Prostate gland (tissue), 2 donors: ENCODE measurements at regions not wholly inside any gene's neighbourhood (a gene's known extent, or its start where the extent isn't known, plus 50 kb on each side); places are given as distances from the start of the nearest gene placed in this dataset.

Source experiments
- DNase-seq: peaks from one replicate; pipeline ENCODE4 v3.0.0-alpha.2; 2019; ENCODE audit warnings: low spot score
- H3K27ac ChIP-seq, 2 donors: fragments of 200-600 bp; sonication (generic); 2 replicates each; pipeline ENCODE4 v1.5.1; 2017 to 2019
- H3K27me3 ChIP-seq: fragments of 200-600 bp; sonication (generic); replicated peaks from 2 replicates; pipeline ENCODE4 v1.5.1; 2019; ENCODE audit not compliant: insufficient read depth
- H3K36me3 ChIP-seq, 2 donors: fragments of 200-600 bp; sonication (generic); 1 replicate in 1 of 2; 2 replicates in 1 of 2; pipeline versions ENCODE4 v1.5.1 to v1.8.1; 2017 to 2019
- H3K4me1 ChIP-seq: fragments of 200-600 bp; sonication (generic); replicated peaks from 2 replicates; pipeline ENCODE4 v1.5.1; 2019
- H3K4me3 ChIP-seq, 2 donors: fragments of 200-600 bp; sonication (generic); 2 replicates each; pipeline ENCODE4 v1.5.1; 2017 to 2019
- H3K9me3 ChIP-seq: fragments of 200-600 bp; sonication (generic); 2 replicates; pipeline ENCODE4 v1.5.1; 2017
- POLR2A ChIP-seq: fragments of 450-650 bp; IDR thresholded peaks from one replicate; pipeline ENCODE4 v1.6.1; 2016; ENCODE audit warnings: antibody characterized with exemption, mild to moderate bottlenecking
- POLR2AphosphoS5 ChIP-seq: sonication (generic); formaldehyde crosslinking; IDR thresholded peaks from one replicate; pipeline ENCODE4 v1.6.1; 2017; ENCODE audit warnings: antibody characterized with exemption
- WGBS: methylation state at CpG from one replicate; pipeline ENCODE4 v1.1.5; 2018; 5-methylcytosine and 5-hydroxymethylcytosine counted together
- intact Hi-C: fragments of 100-400 bp; cut with DNase I; formaldehyde crosslinking; loops from one replicate; pipeline ENCODE4 v1.14.2; 2022
- TF ChIP-seq, protein P1 (sequence below), 4 experiments: fragments of 200-600 bp in 2 of 4; fragments of 450-650 bp in 2 of 4; sonication (generic) in 2 of 4; IDR thresholded peaks; 1 replicate in 3 of 4; 2 replicates in 1 of 4; pipeline ENCODE4 v1.5.1; 2016 to 2019; ENCODE audit warnings: antibody characterized with exemption in 4 of 4, mild to moderate bottlenecking in 2 of 4, moderate library complexity in 2 of 4

DNA sequence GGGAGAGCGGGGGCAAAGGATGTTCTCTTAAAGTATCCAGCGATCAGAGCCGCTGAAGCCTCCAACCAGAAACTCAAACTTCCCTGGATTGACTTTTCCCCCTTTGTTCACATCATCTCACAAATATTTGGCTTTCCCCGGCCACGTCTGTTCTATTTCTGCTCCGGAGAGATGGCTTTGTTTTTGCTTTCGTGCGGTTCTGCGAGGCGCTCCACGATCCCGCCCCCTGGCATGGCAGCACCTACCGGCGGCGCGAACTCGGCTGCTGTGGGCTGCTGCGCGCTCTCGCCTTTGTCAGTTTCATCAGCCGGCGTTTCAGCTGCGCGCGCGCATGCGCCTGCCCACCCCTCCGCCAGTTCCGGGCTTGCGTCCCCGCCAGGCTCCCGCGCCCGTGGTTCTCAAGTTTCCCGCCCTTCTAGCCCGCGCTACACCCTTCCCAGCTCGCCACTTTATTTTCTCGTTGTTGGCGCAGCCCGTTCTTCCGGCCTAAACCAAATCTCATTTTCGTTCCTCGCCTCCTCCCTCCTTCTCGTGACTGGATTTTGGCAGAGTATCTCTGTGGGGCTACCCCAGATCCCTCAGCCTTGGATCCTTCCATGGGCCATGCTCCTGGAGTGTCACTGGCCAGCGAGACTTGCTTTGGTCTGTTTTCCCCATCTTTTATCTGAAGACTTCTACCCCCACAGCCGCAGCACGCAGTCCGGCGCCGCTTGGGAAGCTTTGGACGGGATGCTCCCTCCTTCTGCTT is 98.0 kb downstream of the INSIG2 start:
- Histone ChIP-seq H3K27me3 (no peaks in the 10 kb centered on the region), H3K4me1 (no peaks in the 10 kb centered on the region), H3K36me3 (no peaks in the 10 kb centered on the region), H3K27ac (peak overlapping the region; percentile 65 to 82), H3K4me3 (peak overlapping the region; percentile 46 to 51), H3K9me3 (no peaks in the 10 kb centered on the region)
- TF ChIP-seq POLR2A: peak; percentile 69
- TF ChIP-seq, protein P1, sequence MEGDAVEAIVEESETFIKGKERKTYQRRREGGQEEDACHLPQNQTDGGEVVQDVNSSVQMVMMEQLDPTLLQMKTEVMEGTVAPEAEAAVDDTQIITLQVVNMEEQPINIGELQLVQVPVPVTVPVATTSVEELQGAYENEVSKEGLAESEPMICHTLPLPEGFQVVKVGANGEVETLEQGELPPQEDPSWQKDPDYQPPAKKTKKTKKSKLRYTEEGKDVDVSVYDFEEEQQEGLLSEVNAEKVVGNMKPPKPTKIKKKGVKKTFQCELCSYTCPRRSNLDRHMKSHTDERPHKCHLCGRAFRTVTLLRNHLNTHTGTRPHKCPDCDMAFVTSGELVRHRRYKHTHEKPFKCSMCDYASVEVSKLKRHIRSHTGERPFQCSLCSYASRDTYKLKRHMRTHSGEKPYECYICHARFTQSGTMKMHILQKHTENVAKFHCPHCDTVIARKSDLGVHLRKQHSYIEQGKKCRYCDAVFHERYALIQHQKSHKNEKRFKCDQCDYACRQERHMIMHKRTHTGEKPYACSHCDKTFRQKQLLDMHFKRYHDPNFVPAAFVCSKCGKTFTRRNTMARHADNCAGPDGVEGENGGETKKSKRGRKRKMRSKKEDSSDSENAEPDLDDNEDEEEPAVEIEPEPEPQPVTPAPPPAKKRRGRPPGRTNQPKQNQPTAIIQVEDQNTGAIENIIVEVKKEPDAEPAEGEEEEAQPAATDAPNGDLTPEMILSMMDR (IDR thresholded peaks at IDR 0.05): peak in 2 of 4 experiments; percentile 34
- TF ChIP-seq POLR2AphosphoS5: peak; percentile 82
- peak; percentile 81 for DNase-seq
- intact Hi-C loops: loop anchor here (5.0 kb wide), 1 partner anchor 99 kb away; the partner anchor contains the start of gene INSIG2
- 11% methylated on average over 52 of the region's 52 CpGs for WGBS

DNA sequence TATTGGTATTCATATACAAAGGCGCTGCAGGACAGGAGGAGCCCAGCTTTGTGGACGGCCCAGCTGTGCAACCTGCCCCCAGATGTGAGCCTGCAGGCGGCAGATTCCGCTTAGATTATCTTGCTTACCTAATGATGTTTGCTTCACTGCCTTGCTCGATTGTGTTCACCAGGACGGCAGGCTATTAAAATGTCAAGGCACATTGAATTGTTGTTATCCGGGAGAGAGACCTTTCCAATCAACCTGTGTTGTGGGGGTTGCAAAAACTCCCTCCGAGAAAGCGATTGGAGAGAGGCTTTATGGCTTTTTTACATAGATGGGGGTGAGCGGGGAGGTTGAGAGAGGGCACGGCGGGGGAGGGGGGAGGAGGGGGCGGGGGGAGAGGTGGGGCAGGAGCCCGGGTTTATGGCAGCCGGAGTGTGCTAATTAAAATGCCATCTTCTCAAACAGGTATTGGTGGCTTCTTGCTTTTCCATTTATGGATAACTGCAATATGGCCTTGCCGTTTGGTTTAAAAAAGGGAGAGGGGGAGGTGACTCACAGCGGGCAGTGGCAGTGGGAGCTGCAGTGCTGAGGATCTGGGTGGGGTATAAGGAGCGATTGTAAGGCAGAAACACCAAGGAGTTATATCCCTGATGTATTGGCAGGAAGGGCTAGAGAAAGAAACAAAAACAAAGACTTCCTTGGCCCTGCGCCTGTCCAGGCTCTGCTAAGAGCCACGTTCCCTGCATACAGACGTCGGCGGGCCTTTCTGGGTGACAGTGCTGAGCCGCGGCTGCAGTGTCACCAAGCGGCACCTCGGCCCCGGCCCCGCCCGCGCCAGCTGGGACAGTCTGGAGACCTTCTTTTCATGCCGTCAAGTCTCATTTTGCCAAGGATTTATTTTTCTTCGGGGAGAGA is 97.2 kb downstream of the INSIG2 start:
- peak; percentile 43 for DNase-seq
- H3K27ac ChIP-seq: peak overlapping the region; percentile 65 to 82
- TF ChIP-seq POLR2AphosphoS5: no peak
- H3K4me1 ChIP-seq: no peaks in the 10 kb centered on the region
- H3K9me3 ChIP-seq: no peaks in the 10 kb centered on the region
- 9% methylated on average over 33 of the region's 33 CpGs for WGBS
- no peaks in the 10 kb centered on the region for H3K36me3 ChIP-seq
- intact Hi-C loops: loop anchor here (5.0 kb wide), 1 partner anchor 98 kb away; the partner anchor contains the start of gene INSIG2
- H3K27me3 ChIP-seq: no peaks in the 10 kb centered on the region
- peak overlapping the region; percentile 46 to 51 for H3K4me3 ChIP-seq

DNA sequence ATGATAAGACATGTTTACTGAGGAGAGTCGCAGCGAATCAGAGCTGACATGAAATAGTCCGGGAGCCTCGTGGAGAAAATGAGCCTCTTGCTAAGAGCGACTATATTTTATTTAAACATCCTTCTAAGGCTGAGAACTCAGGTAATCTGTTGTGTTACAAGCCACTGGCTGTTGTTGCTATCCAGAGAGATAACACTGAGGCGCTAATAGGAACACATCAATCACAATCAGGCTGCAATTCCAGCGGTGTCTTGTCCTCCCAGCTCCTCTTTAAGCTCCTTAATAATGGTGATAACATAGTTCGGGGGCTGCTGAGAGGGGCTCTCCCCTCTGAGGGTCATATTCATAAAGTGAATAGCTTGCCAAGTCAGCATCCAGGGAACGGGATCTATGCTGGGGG is 95.1 kb downstream of the INSIG2 start:
- Histone ChIP-seq H3K27ac (no peak overlapping the region), H3K9me3 (no peaks in the 10 kb centered on the region), H3K4me1 (no peaks in the 10 kb centered on the region), H3K4me3 (no peak overlapping the region), H3K36me3 (no peaks in the 10 kb centered on the region), H3K27me3 (no peaks in the 10 kb centered on the region)
- intact Hi-C loops: no loop called here
- WGBS: 38% methylated on average over 9 of the region's 9 CpGs
- TF ChIP-seq, protein P1 (IDR thresholded peaks at IDR 0.05): no peak
- TF ChIP-seq POLR2A (no peak), POLR2AphosphoS5 (no peak)
- no peak for DNase-seq

DNA sequence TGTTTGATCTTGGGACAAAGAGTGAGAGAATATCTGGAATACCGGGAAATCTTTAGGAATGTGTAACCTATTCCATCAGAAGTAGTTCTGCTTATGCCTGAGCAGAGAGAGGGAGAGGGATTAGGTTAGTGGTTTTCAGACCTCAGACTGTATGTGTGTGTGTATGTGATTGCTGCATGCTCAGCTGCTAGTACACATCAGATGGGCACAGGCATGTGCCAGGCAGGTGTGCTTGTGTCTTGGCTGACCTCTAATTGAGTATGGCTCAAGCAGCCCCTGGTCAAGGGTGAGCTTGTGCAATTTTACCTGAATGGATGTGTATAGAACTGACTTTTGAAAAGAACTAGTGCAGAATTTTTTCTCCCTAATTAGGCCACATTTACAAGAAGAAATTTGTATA is 91.2 kb downstream of the INSIG2 start:
- TF ChIP-seq POLR2A (no peak), POLR2AphosphoS5 (no peak)
- TF ChIP-seq, protein P1 (IDR thresholded peaks at IDR 0.05): no peak
- H3K4me3 ChIP-seq: no peak overlapping the region
- H3K27ac ChIP-seq: no peak overlapping the region
- no peak for DNase-seq
- intact Hi-C loops: no loop called here
- no peaks in the 10 kb centered on the region for H3K4me1 ChIP-seq
- H3K27me3 ChIP-seq: no peaks in the 10 kb centered on the region
- no peaks in the 10 kb centered on the region for H3K36me3 ChIP-seq
- H3K9me3 ChIP-seq: no peaks in the 10 kb centered on the region
- 90% methylated on average over 1 of the region's 1 CpG for WGBS

DNA sequence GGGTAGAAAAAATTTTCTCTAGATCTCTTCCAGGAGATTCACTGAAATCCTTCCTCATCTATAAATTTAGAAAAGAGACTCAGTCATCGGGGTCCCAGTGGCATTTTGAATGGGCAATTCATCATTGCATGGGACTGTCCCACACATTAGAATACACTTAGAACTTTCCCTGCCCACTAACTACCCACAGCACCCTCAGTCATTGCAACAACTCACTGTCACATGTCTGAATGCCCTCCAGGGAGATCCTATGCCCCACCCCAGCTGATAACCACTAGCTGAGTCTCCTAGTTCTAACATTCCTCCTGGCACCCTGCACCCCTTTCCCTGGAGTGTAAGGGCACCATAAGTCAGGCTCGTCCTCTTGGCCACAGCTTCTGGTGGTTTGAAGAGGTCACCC is 89.6 kb downstream of the INSIG2 start:
- 76% methylated on average over 2 of the region's 2 CpGs for WGBS
- DNase-seq: no peak
- Histone ChIP-seq H3K9me3 (no peaks in the 10 kb centered on the region), H3K4me1 (no peaks in the 10 kb centered on the region), H3K27me3 (no peaks in the 10 kb centered on the region), H3K27ac (no peak overlapping the region), H3K36me3 (no peaks in the 10 kb centered on the region), H3K4me3 (no peak overlapping the region)
- intact Hi-C loops: no loop called here
- TF ChIP-seq POLR2AphosphoS5: no peak
- TF ChIP-seq POLR2A: no peak
- TF ChIP-seq, protein P1 (IDR thresholded peaks at IDR 0.05): no peak
